Fibroblast of skin of abdomen (primary cell): ENCODE measurements at regions not wholly inside any gene's neighbourhood (a gene's known extent, or its start where the extent isn't known, plus 50 kb on each side); places are given as distances from the start of the nearest gene placed in this dataset.
"Not testable (repeated sequence)": the region's sequence is repeated elsewhere in the genome, so short reads cannot be mapped to it uniquely, and the experiment has no call there.

Experiments
- DNase-seq: peaks from one replicate; pipeline ENCODE4 v3.0.0-alpha.2; 2013

- no peak for DNase-seq
These were observed 170.8 kb upstream of the ZNF267 start for GRCh38 chr16:31702796-31703195.

- DNase-seq = no peak
These were observed 170.0 kb upstream of the ZNF267 start for GRCh38 chr16:31703526-31704128.

- DNase-seq = no peak
These were observed 169.5 kb upstream of the ZNF267 start for GRCh38 chr16:31704138-31704537.

- DNase-seq = no peak
These were observed 168.2 kb upstream of the ZNF267 start for GRCh38 chr16:31705371-31705770.

GRCh38 chr16:31706318-31706717, 167.3 kb upstream of the ZNF267 start:
- no peak for DNase-seq

GRCh38 chr16:31706925-31707324, 166.7 kb upstream of the ZNF267 start:
- DNase-seq = no peak

- no peak for DNase-seq
These were observed 165.8 kb upstream of the ZNF267 start for GRCh38 chr16:31707743-31708335.

- DNase-seq = no peak
These were observed 165.3 kb upstream of the ZNF267 start for GRCh38 chr16:31708348-31708747.

- no peak for DNase-seq
These were observed 164.4 kb upstream of the ZNF267 start for GRCh38 chr16:31709181-31709580.

GRCh38 chr16:31710134-31710533, 163.5 kb upstream of the ZNF267 start:
- DNase-seq = no peak

- no peak for DNase-seq
These were observed 162.7 kb upstream of the ZNF267 start for GRCh38 chr16:31710880-31711279.

- DNase-seq = no peak
These were observed 162.2 kb upstream of the ZNF267 start for GRCh38 chr16:31711344-31711845.

GRCh38 chr16:31712064-31712540, 161.5 kb upstream of the ZNF267 start:
- no peak for DNase-seq

- peak; percentile 91 for DNase-seq
These were observed 160.3 kb upstream of the ZNF267 start for GRCh38 chr16:31713071-31713944.

GRCh38 chr16:31713945-31714902, 159.4 kb upstream of the ZNF267 start:
- no peak for DNase-seq

GRCh38 chr16:31714903-31715504, 158.6 kb upstream of the ZNF267 start:
- DNase-seq = no peak

- DNase-seq = no peak
These were observed 157.7 kb upstream of the ZNF267 start for GRCh38 chr16:31715915-31716314.

GRCh38 chr16:31718998-31719397, 154.6 kb upstream of the ZNF267 start:
- no peak for DNase-seq

GRCh38 chr16:31727553-31727952, 146.1 kb upstream of the ZNF267 start:
- no peak for DNase-seq

GRCh38 chr16:31734265-31734664, 139.3 kb upstream of the ZNF267 start:
- DNase-seq = no peak

- DNase-seq = not testable (repeated sequence)
These were observed 128.5 kb upstream of the ZNF267 start for GRCh38 chr16:31745098-31745497.

GRCh38 chr16:31745900-31746299, 127.7 kb upstream of the ZNF267 start:
- no peak for DNase-seq
